GM19238 (cell line): ENCODE measurements at regions not wholly inside any gene's neighbourhood (a gene's known extent, or its start where the extent isn't known, plus 50 kb on each side); places are given as distances from the start of the nearest gene placed in this dataset.

Source experiments
- DNase-seq: peaks from one replicate; pipeline ENCODE4 v3.0.0; 2011; ENCODE audit warnings: low spot score; ENCODE audit not compliant: insufficient read length

- DNase-seq = no peak
Observed at GRCh38 chr15:48040166-48040817, 80.5 kb upstream of the SLC24A5 start.

DNA sequence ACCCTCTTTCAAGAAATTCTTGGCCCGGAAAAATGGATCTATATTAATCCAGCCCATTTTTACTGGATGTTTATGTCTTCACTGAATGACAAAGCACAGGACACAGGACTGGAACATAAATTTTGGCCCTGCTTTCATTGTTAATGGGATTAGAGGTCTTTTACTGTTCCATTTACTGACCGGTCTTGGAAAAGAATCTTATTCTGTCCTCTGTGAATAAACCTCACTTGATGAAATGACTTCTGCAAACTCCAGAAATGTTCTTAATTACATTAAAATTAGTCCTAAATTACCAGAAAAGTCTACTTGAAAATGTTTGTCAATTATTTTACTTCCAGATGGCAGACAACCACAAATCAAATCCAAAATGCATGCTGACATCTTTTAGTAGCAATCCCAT lies 79.3 kb upstream of the SLC24A5 start:
- no peak for DNase-seq

GRCh38 chr15:48046813-48047438 lies 73.9 kb upstream of the SLC24A5 start:
- DNase-seq = no peak

GRCh38 chr15:48049736-48050135 lies 71.1 kb upstream of the SLC24A5 start:
- no peak for DNase-seq

- DNase-seq = no peak
Observed at GRCh38 chr15:48052946-48053345, 67.8 kb upstream of the SLC24A5 start.

GRCh38 chr15:48058371-48058770 lies 62.4 kb upstream of the SLC24A5 start:
- no peak for DNase-seq

- no peak for DNase-seq
Observed at GRCh38 chr15:48059791-48060190, 61.0 kb upstream of the SLC24A5 start.

GRCh38 chr15:48060396-48060795 lies 60.4 kb upstream of the SLC24A5 start:
- no peak for DNase-seq

GRCh38 chr15:48061605-48062004 lies 59.2 kb upstream of the SLC24A5 start:
- DNase-seq = no peak

- DNase-seq = no peak
Observed at GRCh38 chr15:48062148-48062872, 58.5 kb upstream of the SLC24A5 start.

DNA sequence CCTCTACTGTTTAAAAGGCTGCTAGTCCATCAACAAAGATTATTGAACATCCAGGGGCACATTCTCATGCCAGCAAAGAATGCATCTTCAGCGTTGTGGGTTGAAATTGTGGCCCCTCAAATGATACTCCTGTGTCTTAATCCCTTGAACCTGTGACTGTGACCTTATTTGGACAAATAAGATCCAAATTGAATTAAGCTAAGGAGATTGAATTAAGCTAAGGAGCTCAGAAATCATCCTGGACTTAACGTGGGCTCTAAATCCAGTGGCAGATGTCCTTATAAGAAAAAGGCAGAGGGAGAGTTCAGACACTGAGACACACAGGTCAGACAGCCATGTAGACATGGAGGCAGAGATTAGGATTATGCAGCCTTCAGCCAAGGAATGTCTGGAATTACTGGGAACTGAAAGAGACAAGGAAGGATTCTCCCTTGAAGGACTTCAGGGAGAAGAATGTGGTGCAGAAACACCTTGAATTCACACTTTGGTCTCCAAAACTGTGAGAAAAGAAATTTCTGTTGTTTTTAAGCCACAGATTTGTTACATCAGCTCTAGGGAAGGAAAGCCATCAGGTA lies 57.3 kb upstream of the SLC24A5 start:
- DNase-seq = no peak

DNA sequence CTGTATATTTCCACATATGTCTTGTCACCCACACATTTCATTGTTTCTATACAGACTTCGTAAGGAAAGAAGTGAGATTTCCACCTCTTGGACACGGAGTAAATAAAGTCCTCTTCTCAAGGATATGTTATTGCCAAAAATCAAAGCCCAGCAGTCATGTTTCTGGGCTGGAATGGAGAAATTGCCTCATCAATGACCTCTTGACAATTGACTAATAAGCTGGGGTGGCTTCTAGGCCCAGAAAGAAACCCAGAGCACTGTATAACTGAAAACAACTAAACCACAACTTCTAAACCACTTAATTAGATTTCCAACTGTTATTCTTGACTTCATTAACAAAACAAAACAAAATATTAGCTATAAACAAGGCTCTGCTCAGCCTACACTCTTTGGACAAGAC lies 56.4 kb upstream of the SLC24A5 start:
- no peak for DNase-seq

DNA sequence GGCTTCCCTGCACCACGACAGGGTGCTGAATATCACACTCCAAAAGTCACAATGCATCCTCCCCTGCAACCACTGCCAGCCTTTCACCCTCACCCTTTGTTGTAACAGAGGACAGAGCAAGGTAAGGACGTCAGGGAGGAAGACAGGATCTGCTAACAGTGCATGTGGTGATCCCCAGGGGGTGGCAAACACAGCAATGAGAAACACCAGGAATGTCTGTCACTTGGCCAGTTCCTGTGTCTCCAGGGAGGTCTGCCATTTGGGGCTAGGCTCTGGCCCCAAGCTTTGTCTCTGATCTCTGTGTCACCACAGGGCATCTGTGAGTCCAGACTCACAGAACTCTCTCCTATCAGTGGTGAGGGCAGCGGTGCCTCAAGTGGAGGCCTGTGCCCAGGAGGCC lies 54.3 kb upstream of the SLC24A5 start:
- DNase-seq = no peak
